Activated CD8-positive, alpha-beta memory T cell treated with anti-CD3 and anti-CD28 coated beads for 36 hours (primary cell): ENCODE measurements at regions not wholly inside any gene's neighbourhood (a gene's known extent, or its start where the extent isn't known, plus 50 kb on each side); places are given as distances from the start of the nearest gene placed in this dataset.

ENCODE experiments used
- CTCF ChIA-PET: fragments of 350-600 bp; sonication (Branson Sonifier 250); formaldehyde crosslinking; loops from one replicate; lab custom pipeline; 2021; ENCODE audit warnings: antibody characterized with exemption; lab: Charles Lee
- POLR2A ChIA-PET: fragments of 350-600 bp; sonication (Branson Sonifier 250); formaldehyde crosslinking; loops from one replicate; lab custom pipeline; 2021; ENCODE audit warnings: antibody characterized with exemption; lab: Charles Lee

- CTCF ChIA-PET = no interaction called here
- POLR2A ChIA-PET = no interaction called here
Observed at GRCh38 chr6:81491454-81492101, 260.9 kb downstream of the TENT5A start.

GRCh38 chr6:81487489-81487888, 265.0 kb downstream of the TENT5A start:
- POLR2A ChIA-PET = no interaction called here
- CTCF ChIA-PET = no interaction called here

GRCh38 chr6:81486234-81486633, 266.2 kb downstream of the TENT5A start:
- POLR2A ChIA-PET = no interaction called here
- CTCF ChIA-PET = no interaction called here

- CTCF ChIA-PET = no interaction called here
- POLR2A ChIA-PET = no interaction called here
Observed at GRCh38 chr6:81485395-81485794, 267.1 kb downstream of the TENT5A start.

GRCh38 chr6:81484251-81484650, 268.2 kb downstream of the TENT5A start:
- CTCF ChIA-PET = no interaction called here
- POLR2A ChIA-PET = no interaction called here

GRCh38 chr6:81480139-81480538, 272.3 kb downstream of the TENT5A start:
- CTCF ChIA-PET = no interaction called here

GRCh38 chr6:81476881-81477280, 275.6 kb downstream of the TENT5A start:
- POLR2A ChIA-PET = no interaction called here
- CTCF ChIA-PET = no interaction called here

More at GRCh38 chr6:81480139-81480538, 272.3 kb downstream of the TENT5A start:
- POLR2A ChIA-PET = no interaction called here

GRCh38 chr6:81475646-81476045, 276.8 kb downstream of the TENT5A start:
- CTCF ChIA-PET = no interaction called here
- POLR2A ChIA-PET = no interaction called here

GRCh38 chr6:81465859-81466258, 286.6 kb downstream of the TENT5A start:
- CTCF ChIA-PET = no interaction called here

GRCh38 chr6:81456416-81456815, 296.1 kb downstream of the TENT5A start:
- ChIA-PET CTCF (no interaction called here), POLR2A (no interaction called here)

More at GRCh38 chr6:81465859-81466258, 286.6 kb downstream of the TENT5A start:
- POLR2A ChIA-PET = no interaction called here

GRCh38 chr6:81455641-81456040, 296.8 kb downstream of the TENT5A start:
- POLR2A ChIA-PET = no interaction called here
- CTCF ChIA-PET = no interaction called here

GRCh38 chr6:81451787-81452186, 300.7 kb downstream of the TENT5A start:
- CTCF ChIA-PET = no interaction called here
- POLR2A ChIA-PET = no interaction called here

- ChIA-PET POLR2A (no interaction called here), CTCF (no interaction called here)
Observed at GRCh38 chr6:81450180-81450579, 302.3 kb downstream of the TENT5A start.

GRCh38 chr6:81446509-81446908, 306.0 kb downstream of the TENT5A start:
- ChIA-PET CTCF (no interaction called here), POLR2A (no interaction called here)

- POLR2A ChIA-PET = no interaction called here
Observed at GRCh38 chr6:81439417-81439816, 313.1 kb downstream of the TENT5A start.

GRCh38 chr6:81436990-81437389, 315.5 kb downstream of the TENT5A start:
- ChIA-PET CTCF (no interaction called here), POLR2A (no interaction called here)

More at GRCh38 chr6:81439417-81439816, 313.1 kb downstream of the TENT5A start:
- CTCF ChIA-PET = no interaction called here

GRCh38 chr6:81413306-81413705, 339.2 kb downstream of the TENT5A start:
- ChIA-PET POLR2A (no interaction called here), CTCF (no interaction called here)

- POLR2A ChIA-PET = no interaction called here
- CTCF ChIA-PET = no interaction called here
Observed at GRCh38 chr6:81401970-81402690, 350.4 kb downstream of the TENT5A start.

- ChIA-PET CTCF (no interaction called here), POLR2A (no interaction called here)
Observed at GRCh38 chr6:81396916-81397315, 355.6 kb downstream of the TENT5A start.

GRCh38 chr6:81387163-81387562, 365.3 kb downstream of the TENT5A start:
- ChIA-PET CTCF (no interaction called here), POLR2A (no interaction called here)

GRCh38 chr6:81384921-81385320, 367.6 kb downstream of the TENT5A start:
- ChIA-PET POLR2A (no interaction called here), CTCF (no interaction called here)
